Keratinocyte (primary cell): ENCODE measurements at regions not wholly inside any gene's neighbourhood (a gene's known extent, or its start where the extent isn't known, plus 50 kb on each side); places are given as distances from the start of the nearest gene placed in this dataset.

ENCODE experiments used
- DNase-seq: peaks from one replicate; pipeline ENCODE4 v3.0.0-alpha.2; 2011; ENCODE audit warnings: low read depth, missing footprints, low spot score
- FAIRE-seq: peaks from 2 replicates; lab custom pipeline; 2011; peaks lifted over from hg19 to GRCh38; lab: Jason Lieb, UNC
- H2AFZ ChIP-seq: 2 replicates; pipeline ENCODE4 v1.6.0; 2012; ENCODE audit warnings: low read length, control low read depth, inconsistent platforms; ENCODE audit not compliant: control insufficient read depth
- H3K27ac ChIP-seq: 2 replicates; pipeline ENCODE4 v1.5.1; 2011; ENCODE audit warnings: low read length; ENCODE audit not compliant: control insufficient read depth, insufficient read depth
- H3K27me3 ChIP-seq: 3 replicates; pipeline ENCODE4 v1.6.0; 2011; ENCODE audit warnings: low read length; ENCODE audit not compliant: control insufficient read depth, insufficient read depth; ENCODE audit errors: extremely low read depth
- H3K36me3 ChIP-seq, 2 experiments: 2 replicates in 1 of 2; 3 replicates in 1 of 2; pipeline ENCODE4 v1.5.1; 2011; ENCODE audit warnings: low read length in 2 of 2, mild to moderate bottlenecking in 1 of 2; ENCODE audit not compliant: control insufficient read depth in 2 of 2, insufficient read depth in 2 of 2; ENCODE audit errors: extremely low read depth in 1 of 2
- H3K4me1 ChIP-seq: 3 replicates; pipeline ENCODE4 v1.5.1; 2011; ENCODE audit warnings: low read length; ENCODE audit not compliant: control insufficient read depth, insufficient read depth; ENCODE audit errors: extremely low read depth
- H3K4me2 ChIP-seq: 3 replicates; pipeline ENCODE4 v1.6.0; 2011; ENCODE audit warnings: low read depth, low read length; ENCODE audit not compliant: control insufficient read depth, insufficient read depth; ENCODE audit errors: extremely low read depth
- H3K4me3 ChIP-seq, 3 experiments: fragments of 200-600 bp in 1 of 3; sonication (generic) in 1 of 3; 2 replicates in 2 of 3; 3 replicates in 1 of 3; pipeline ENCODE4 v1.5.1; 2011 to 2016; ENCODE audit warnings: low read length in 3 of 3, mild to moderate bottlenecking in 3 of 3, control low read depth in 2 of 3, inconsistent platforms in 1 of 3, low read depth in 1 of 3, mixed read lengths in 1 of 3, mixed run types in 1 of 3, moderate library complexity in 1 of 3; ENCODE audit not compliant: control insufficient read depth in 2 of 3, insufficient read depth in 2 of 3; ENCODE audit errors: extremely low read depth in 1 of 3
- H3K79me2 ChIP-seq: 2 replicates; pipeline ENCODE4 v1.6.0; 2012; ENCODE audit warnings: low read length; ENCODE audit not compliant: control insufficient read depth, insufficient read depth
- H3K9ac ChIP-seq: 3 replicates; pipeline ENCODE4 v1.6.0; 2011; ENCODE audit warnings: low read length; ENCODE audit not compliant: control insufficient read depth, insufficient read depth; ENCODE audit errors: extremely low read depth
- H3K9me1 ChIP-seq: 3 replicates; pipeline ENCODE4 v1.6.0; 2011; ENCODE audit warnings: low read length; ENCODE audit not compliant: control insufficient read depth, insufficient read depth; ENCODE audit errors: extremely low read depth
- H3K9me3 ChIP-seq: 2 replicates; pipeline ENCODE4 v1.5.1; 2012; ENCODE audit warnings: low read depth, low read length; ENCODE audit not compliant: control insufficient read depth
- H4K20me1 ChIP-seq: 3 replicates; pipeline ENCODE4 v1.6.0; 2011; ENCODE audit warnings: low read length; ENCODE audit not compliant: control insufficient read depth, insufficient read depth; ENCODE audit errors: extremely low read depth
- CTCF ChIP-seq, 3 experiments: IDR thresholded peaks in 1 of 3; conservative IDR thresholded peaks in 1 of 3; optimal IDR thresholded peaks in 1 of 3; 2 replicates in 2 of 3; 3 replicates in 1 of 3; pipeline versions ENCODE3 to v1.5.1; 2011; ENCODE audit warnings: low read length in 3 of 3, mild to moderate bottlenecking in 3 of 3, moderate library complexity in 2 of 3, control low read depth in 1 of 3, inconsistent platforms in 1 of 3; ENCODE audit not compliant: insufficient read depth in 2 of 3; ENCODE audit errors: extremely low read depth in 1 of 3
- EZH2 ChIP-seq: IDR thresholded peaks from one replicate; pipeline ENCODE4 v1.6.1; 2012; ENCODE audit warnings: inconsistent platforms, mild to moderate bottlenecking, low read length, moderate library complexity
- dilution Hi-C: fragments of 300-500 bp; cut with MboI; formaldehyde crosslinking; loops from one replicate; pipeline ENCODE4 v1.7.0; 2020; ENCODE audit warnings: low sequenced_read_pairs; ENCODE audit not compliant: extremely low pct_ligation_motif_present

- no peak overlapping the region for H3K9ac ChIP-seq
- FAIRE-seq = no peak
- H2AFZ ChIP-seq = no peak overlapping the region
- H3K36me3 ChIP-seq = peaks cover 13 to 26% of the 10 kb centered on the region in 2 experiments
- H3K4me1 ChIP-seq = peaks cover 44% of the 10 kb centered on the region
- H3K27me3 ChIP-seq = no peaks in the 10 kb centered on the region
- no peak overlapping the region for H3K27ac ChIP-seq
- dilution Hi-C loops = no loop called here
- H3K4me2 ChIP-seq = no peak overlapping the region
- peaks cover 82% of the 10 kb centered on the region for H3K79me2 ChIP-seq
- peaks cover 13% of the 10 kb centered on the region for H3K9me1 ChIP-seq
- no peak overlapping the region for H3K4me3 ChIP-seq
- H4K20me1 ChIP-seq = peaks cover 27% of the 10 kb centered on the region
- TF ChIP-seq CTCF (optimal IDR thresholded peaks at IDR 0.05 in 1 of 3, IDR thresholded peaks at IDR 0.05 in 1 of 3, conservative IDR thresholded peaks at IDR 0.05 in 1 of 3; ENCODE audit: extremely low read depth in 1 of 3, insufficient read depth in 2 of 3, low read length in 3 of 3) (no peak), EZH2 (no peak)
- DNase-seq = no peak
- no peaks in the 10 kb centered on the region for H3K9me3 ChIP-seq
These were observed 338.8 kb downstream of the SEC14L1 start for GRCh38 chr17:77479372-77480198.

- Histone ChIP-seq H2AFZ (no peak overlapping the region), H3K9me1 (peaks cover 11% of the 10 kb centered on the region), H3K27me3 (no peaks in the 10 kb centered on the region), H3K9me3 (no peaks in the 10 kb centered on the region), H3K4me2 (no peak overlapping the region), H3K9ac (no peak overlapping the region), H3K4me1 (peaks cover 39% of the 10 kb centered on the region), H3K36me3 (peaks cover 13 to 26% of the 10 kb centered on the region in 2 experiments), H3K79me2 (peaks cover 82% of the 10 kb centered on the region), H3K27ac (no peak overlapping the region), H4K20me1 (peaks cover 30% of the 10 kb centered on the region), H3K4me3 (no peak overlapping the region)
- DNase-seq (no peak), FAIRE-seq (no peak)
- dilution Hi-C loops = no loop called here
- TF ChIP-seq EZH2 (no peak), CTCF (optimal IDR thresholded peaks at IDR 0.05 in 1 of 3, IDR thresholded peaks at IDR 0.05 in 1 of 3, conservative IDR thresholded peaks at IDR 0.05 in 1 of 3; ENCODE audit: extremely low read depth in 1 of 3, insufficient read depth in 2 of 3, low read length in 3 of 3) (no peak)
These were observed 339.4 kb downstream of the SEC14L1 start for GRCh38 chr17:77480199-77480508.
